H1 (cell line): ENCODE measurements at regions not wholly inside any gene's neighbourhood (a gene's known extent, or its start where the extent isn't known, plus 50 kb on each side); places are given as distances from the start of the nearest gene placed in this dataset.

Source experiments
- CTCF ChIA-PET: fragments of 300-600 bp; sonication (Branson Sonifier 250); formaldehyde crosslinking; loops from one replicate; lab custom pipeline; 2021; ENCODE audit not compliant: partially characterized antibody; lab: Charles Lee
- POLR2A ChIA-PET: fragments of 300-600 bp; sonication (Branson Sonifier 250); formaldehyde crosslinking; loops from one replicate; lab custom pipeline; 2021; ENCODE audit warnings: inconsistent platforms; ENCODE audit not compliant: partially characterized antibody; lab: Charles Lee
- DNase-seq, 2 experiments: peaks; one replicate each; pipeline versions ENCODE4 v3.0.0 to v3.0.0-alpha.2; 2010 to 2022; ENCODE audit warnings: low spot score in 2 of 2, low read depth in 1 of 2, mixed read lengths in 1 of 2
- FAIRE-seq: peaks from 2 replicates; lab custom pipeline; 2011; peaks lifted over from hg19 to GRCh38; lab: Jason Lieb, UNC
- H2AFZ ChIP-seq: 2 replicates; pipeline ENCODE4 v1.8.1; 2012; ENCODE audit warnings: low read length, inconsistent platforms
- H2AK5ac ChIP-seq: 2 replicates; pipeline ENCODE4 v1.6.1; 2013; ENCODE audit warnings: low read depth, low read length
- H2BK120ac ChIP-seq: replicated peaks from 2 replicates; pipeline ENCODE3; 2013; ENCODE audit warnings: low read depth, low read length, inconsistent platforms
- H2BK12ac ChIP-seq: 2 replicates; pipeline ENCODE4 v1.6.1; 2013; ENCODE audit warnings: low read depth, low read length
- H2BK15ac ChIP-seq: 2 replicates; pipeline ENCODE4 v1.6.1; 2013; ENCODE audit warnings: low read length
- H2BK20ac ChIP-seq: 2 replicates; pipeline ENCODE4 v1.6.1; 2013; ENCODE audit warnings: low read length
- H2BK5ac ChIP-seq: 2 replicates; pipeline ENCODE4 v1.6.1; 2013; ENCODE audit warnings: low read depth, low read length
- H3K14ac ChIP-seq: 2 replicates; pipeline ENCODE4 v1.6.1; 2013; ENCODE audit warnings: inconsistent platforms; ENCODE audit not compliant: insufficient read length
- H3K18ac ChIP-seq: 2 replicates; pipeline ENCODE4 v1.6.1; 2013; ENCODE audit warnings: low read length; ENCODE audit errors: extremely low read depth
- H3K23ac ChIP-seq: 2 replicates; pipeline ENCODE4 v1.6.1; 2013; ENCODE audit warnings: inconsistent platforms; ENCODE audit not compliant: insufficient read length
- H3K23me2 ChIP-seq: 2 replicates; pipeline ENCODE4 v1.6.1; 2013; ENCODE audit warnings: low read depth, low read length
- H3K27ac ChIP-seq: 2 replicates; pipeline ENCODE4 v1.6.1; 2011; ENCODE audit warnings: low read depth, low read length, inconsistent platforms
- H3K27me3 ChIP-seq, 4 experiments: replicated peaks in 1 of 4; 1 replicate in 1 of 4; 2 replicates in 3 of 4; pipeline versions ENCODE4 v1.6.1 to v1.8.1; 2011 to 2013; ENCODE audit warnings: low read length in 3 of 4, mild to moderate bottlenecking in 3 of 4, inconsistent platforms in 2 of 4, mixed read lengths in 2 of 4, moderate library complexity in 1 of 4; ENCODE audit not compliant: control insufficient read depth in 3 of 4, insufficient read depth in 3 of 4; ENCODE audit errors: extremely low read depth in 1 of 4
- H3K36me3 ChIP-seq, 4 experiments: 2 replicates each; pipeline versions ENCODE4 v1.6.1 to v1.8.1; 2011 to 2013; ENCODE audit warnings: mild to moderate bottlenecking in 4 of 4, low read length in 3 of 4, moderate library complexity in 2 of 4, control low read depth in 1 of 4, inconsistent platforms in 1 of 4; ENCODE audit not compliant: insufficient read depth in 4 of 4, control insufficient read depth in 2 of 4
- H3K4ac ChIP-seq: replicated peaks from 2 replicates; pipeline ENCODE3; 2013; ENCODE audit warnings: low read length, low read depth, mixed read lengths, inconsistent platforms; ENCODE audit not compliant: insufficient read length
- H3K4me1 ChIP-seq, 4 experiments: replicated peaks in 1 of 4; 1 replicate in 1 of 4; 2 replicates in 3 of 4; pipeline versions ENCODE4 v1.6.1 to v1.8.1; 2011 to 2013; ENCODE audit warnings: low read length in 3 of 4, inconsistent platforms in 2 of 4, mixed read lengths in 1 of 4; ENCODE audit not compliant: insufficient read depth in 4 of 4, control insufficient read depth in 3 of 4
- H3K4me2 ChIP-seq, 2 experiments: 2 replicates each; pipeline versions ENCODE4 v1.6.1 to v1.8.1; 2011 to 2013; ENCODE audit warnings: low read depth in 2 of 2, low read length in 2 of 2, control low read depth in 1 of 2, inconsistent platforms in 1 of 2, mild to moderate bottlenecking in 1 of 2; ENCODE audit not compliant: insufficient read depth in 1 of 2
- H3K4me3 ChIP-seq, 4 experiments: fragments of 200-600, 300-600 bp in 1 of 4; sonication (generic), shearing (Covaris generic), sonication (Bioruptor Twin) in 1 of 4; 2 replicates each; pipeline versions ENCODE4 v1.5.1 to v1.8.1; 2011 to 2016; ENCODE audit warnings: low read length in 4 of 4, low read depth in 3 of 4, control low read depth in 2 of 4, inconsistent platforms in 2 of 4, mild to moderate bottlenecking in 2 of 4, mixed read lengths in 1 of 4, moderate library complexity in 1 of 4; ENCODE audit not compliant: insufficient read depth in 2 of 4; ENCODE audit errors: extremely low read depth in 1 of 4
- H3K56ac ChIP-seq: replicated peaks from 2 replicates; pipeline ENCODE3; 2013; ENCODE audit warnings: low read depth, mild to moderate bottlenecking, mixed read lengths, low read length, inconsistent platforms; ENCODE audit not compliant: insufficient read length
- H3K79me1 ChIP-seq: 2 replicates; pipeline ENCODE4 v1.6.1; 2013; ENCODE audit warnings: low read depth, low read length, control low read depth
- H3K79me2 ChIP-seq, 2 experiments: 2 replicates each; pipeline versions ENCODE4 v1.6.1 to v1.8.1; 2012 to 2013; ENCODE audit warnings: low read length in 2 of 2, mild to moderate bottlenecking in 2 of 2, inconsistent platforms in 1 of 2; ENCODE audit not compliant: insufficient read depth in 2 of 2, control insufficient read depth in 1 of 2
- H3K9ac ChIP-seq, 4 experiments: replicated peaks in 1 of 4; 1 replicate in 1 of 4; 2 replicates in 3 of 4; pipeline versions ENCODE4 v1.6.1 to v1.8.1; 2011 to 2013; ENCODE audit warnings: low read depth in 3 of 4, low read length in 3 of 4, control low read depth in 2 of 4, mild to moderate bottlenecking in 2 of 4, moderate library complexity in 2 of 4, inconsistent platforms in 1 of 4; ENCODE audit errors: extremely low read depth in 1 of 4
- H3K9me3 ChIP-seq, 2 experiments: 2 replicates each; pipeline versions ENCODE4 v1.6.1 to v1.8.1; 2012 to 2013; ENCODE audit warnings: mild to moderate bottlenecking in 2 of 2, moderate library complexity in 2 of 2, control low read depth in 1 of 2, inconsistent platforms in 1 of 2, low read depth in 1 of 2, low read length in 1 of 2, mixed read lengths in 1 of 2; ENCODE audit not compliant: insufficient read depth in 2 of 2
- H4K20me1 ChIP-seq, 2 experiments: replicated peaks in 1 of 2; 2 replicates each; pipeline versions ENCODE3 to v1.8.1; 2011 to 2013; ENCODE audit warnings: inconsistent platforms in 2 of 2, low read length in 2 of 2, mild to moderate bottlenecking in 1 of 2; ENCODE audit not compliant: insufficient read depth in 2 of 2, control insufficient read depth in 1 of 2
- H4K5ac ChIP-seq: 2 replicates; pipeline ENCODE4 v1.6.1; 2013; ENCODE audit warnings: low read length, low read depth, mixed read lengths, inconsistent platforms; ENCODE audit not compliant: insufficient read length
- H4K8ac ChIP-seq: 2 replicates; pipeline ENCODE4 v1.8.0; 2013; ENCODE audit warnings: mild to moderate bottlenecking, moderate library complexity, low read length, inconsistent platforms; ENCODE audit not compliant: insufficient read depth; ENCODE audit errors: extremely low read depth
- H4K91ac ChIP-seq: replicated peaks from 2 replicates; pipeline ENCODE3; 2013; ENCODE audit warnings: low read length, mixed read lengths, inconsistent platforms; ENCODE audit not compliant: insufficient read length
- BACH1 ChIP-seq: IDR thresholded peaks from 2 replicates; pipeline ENCODE4 v1.6.1; 2012; ENCODE audit warnings: low read length, improper control_type of control experiment
- BCL11A ChIP-seq, 2 experiments: IDR thresholded peaks; one replicate each; pipeline ENCODE4 v1.6.1; 2011; ENCODE audit warnings: low read depth in 2 of 2, low read length in 2 of 2, mild to moderate bottlenecking in 2 of 2
- BRCA1 ChIP-seq: IDR thresholded peaks from 2 replicates; pipeline ENCODE4 v1.6.1; 2012; ENCODE audit warnings: low read depth, low read length, improper control_type of control experiment
- CHD1 ChIP-seq: IDR thresholded peaks from 2 replicates; pipeline ENCODE4 v1.6.1; 2012; ENCODE audit warnings: low read depth, low read length, improper control_type of control experiment
- KDM4A ChIP-seq: IDR thresholded peaks from one replicate; pipeline ENCODE4 v1.7.1; 2012; ENCODE audit warnings: low read depth, mild to moderate bottlenecking, moderate library complexity, low read length, inconsistent platforms; ENCODE audit not compliant: severe bottlenecking
- NRF1 ChIP-seq: IDR thresholded peaks from 2 replicates; pipeline ENCODE4 v1.6.1; 2011; ENCODE audit warnings: mild to moderate bottlenecking, low read depth, low read length, improper control_type of control experiment
- PHF8 ChIP-seq: fragments of 200-600 bp; sonication (generic); conservative IDR thresholded peaks from 2 replicates; pipeline ENCODE4 v1.7.1; 2012; ENCODE audit warnings: low read depth, mild to moderate bottlenecking, inconsistent platforms, low read length, moderate library complexity
- POLR2AphosphoS5 ChIP-seq: IDR thresholded peaks from 2 replicates; pipeline ENCODE4 v1.6.1; 2011; ENCODE audit warnings: low read depth, low read length
- POU5F1 ChIP-seq: IDR thresholded peaks from 2 replicates; pipeline ENCODE4 v1.6.1; 2011; ENCODE audit warnings: low read depth, mild to moderate bottlenecking, low read length, moderate library complexity
- SP2 ChIP-seq: IDR thresholded peaks from 2 replicates; pipeline ENCODE4 v1.6.1; 2012; ENCODE audit warnings: mild to moderate bottlenecking, low read length, inconsistent platforms
- SP4 ChIP-seq: IDR thresholded peaks from 2 replicates; pipeline ENCODE4 v1.6.1; 2012; ENCODE audit warnings: low read length, inconsistent platforms
- SUZ12 ChIP-seq: fragments of 200-600 bp; sonication (generic); IDR thresholded peaks from 2 replicates; pipeline ENCODE4 v1.6.1; 2012; ENCODE audit warnings: mild to moderate bottlenecking, inconsistent platforms, low read length, moderate library complexity, mixed read lengths
- TBP ChIP-seq: IDR thresholded peaks from 2 replicates; pipeline ENCODE4 v1.6.1; 2011; ENCODE audit warnings: low read depth, low read length, improper control_type of control experiment
- ZNF274 ChIP-seq: IDR thresholded peaks from 2 replicates; pipeline ENCODE4 v1.7.0; 2012; ENCODE audit warnings: low read length, borderline replicate concordance; ENCODE audit errors: extremely low read depth
- WGBS, 2 experiments: shearing (Covaris generic) in 1 of 2; methylation state at CpG; one replicate each; pipeline versions ENCODE4 v1.1.6 to v1.1.7; 2013 to 2015; ENCODE audit warnings: low lambda C conversion rate in 2 of 2, mixed read lengths in 2 of 2, inconsistent platforms in 1 of 2, low coverage in 1 of 2, missing lambda C conversion rate in 1 of 2; ENCODE audit not compliant: insufficient replicate concordance in 2 of 2, insufficient coverage in 1 of 2, insufficient read length in 1 of 2; ENCODE audit errors: extremely low coverage in 1 of 2, missing lambda C conversion rate in 1 of 2; 5-methylcytosine and 5-hydroxymethylcytosine counted together
- TF ChIP-seq, protein P1 (sequence below): IDR thresholded peaks from 2 replicates; pipeline ENCODE4 v1.6.1; 2012; ENCODE audit warnings: low read length, inconsistent platforms

DNA sequence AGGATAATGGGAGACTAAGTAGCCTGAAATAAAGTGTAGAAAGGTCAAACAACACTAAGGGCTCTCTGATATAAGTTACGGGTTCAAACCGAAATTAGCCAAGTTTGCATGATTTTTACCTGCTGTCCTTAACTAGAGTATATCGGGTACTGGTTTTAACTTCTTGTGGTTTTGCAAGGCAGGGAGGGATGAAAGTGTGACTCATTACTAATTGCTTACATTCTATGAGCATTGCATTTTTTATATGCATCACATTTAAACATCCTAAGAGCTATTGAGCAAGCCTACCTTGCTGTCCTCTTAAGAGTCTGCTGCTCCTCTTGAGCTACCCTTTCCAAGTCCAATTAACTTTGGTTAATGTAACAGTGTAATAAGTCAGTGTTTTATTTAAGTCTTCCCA, 415.4 kb downstream of the SLITRK5 start:
- Histone ChIP-seq H2AFZ (no peak overlapping the region), H3K23ac (no peak overlapping the region), H3K14ac (no peak overlapping the region), H3K23me2 (no peaks in the 10 kb centered on the region), H2BK20ac (no peak overlapping the region), H4K8ac (no peak overlapping the region), H2BK5ac (no peak overlapping the region), H3K9me3 (no peaks in the 10 kb centered on the region), H4K20me1 (no peaks in the 10 kb centered on the region), H3K27me3 (no peaks in the 10 kb centered on the region), H3K79me1 (no peaks in the 10 kb centered on the region), H2BK120ac (no peak overlapping the region), H3K18ac (no peak overlapping the region), H3K9ac (no peak overlapping the region), H2AK5ac (no peak overlapping the region), H4K91ac (no peak overlapping the region), H3K4me2 (no peak overlapping the region), H4K5ac (no peak overlapping the region), H3K27ac (no peak overlapping the region), H3K4ac (no peak overlapping the region), H3K56ac (no peak overlapping the region), H3K79me2 (no peaks in the 10 kb centered on the region), H2BK15ac (no peak overlapping the region), H3K4me3 (no peak overlapping the region), H2BK12ac (no peak overlapping the region), H3K4me1 (no peaks in the 10 kb centered on the region), H3K36me3 (no peaks in the 10 kb centered on the region)
- 96% methylated on average over 3 of the region's 3 CpGs; no CpG with 5 or more reads in 1 of the 2 experiments for WGBS, 2 experiments
- ChIA-PET CTCF (interaction anchor here (2.8 kb wide), 1 partner anchor 18 kb away, joined by 8 read pairs; no protein-coding TSS in a partner anchor), POLR2A (no interaction called here)
- DNase-seq (no peak), FAIRE-seq (no peak)
- TF ChIP-seq BCL11A (IDR thresholded peaks at IDR 0.05; ENCODE audit: low read depth in 2 of 2, low read length in 2 of 2) = no peak
- TF ChIP-seq NRF1 = no peak
- TF ChIP-seq BACH1 = no peak
- TF ChIP-seq SP2 = no peak
- TF ChIP-seq SUZ12 = no peak
- TF ChIP-seq SP4 = no peak
- no peak for TF ChIP-seq TBP
- no peak for TF ChIP-seq POLR2AphosphoS5
- no peak for TF ChIP-seq POU5F1
- no peak for TF ChIP-seq KDM4A
- TF ChIP-seq BRCA1 = no peak
- TF ChIP-seq, protein P1, sequence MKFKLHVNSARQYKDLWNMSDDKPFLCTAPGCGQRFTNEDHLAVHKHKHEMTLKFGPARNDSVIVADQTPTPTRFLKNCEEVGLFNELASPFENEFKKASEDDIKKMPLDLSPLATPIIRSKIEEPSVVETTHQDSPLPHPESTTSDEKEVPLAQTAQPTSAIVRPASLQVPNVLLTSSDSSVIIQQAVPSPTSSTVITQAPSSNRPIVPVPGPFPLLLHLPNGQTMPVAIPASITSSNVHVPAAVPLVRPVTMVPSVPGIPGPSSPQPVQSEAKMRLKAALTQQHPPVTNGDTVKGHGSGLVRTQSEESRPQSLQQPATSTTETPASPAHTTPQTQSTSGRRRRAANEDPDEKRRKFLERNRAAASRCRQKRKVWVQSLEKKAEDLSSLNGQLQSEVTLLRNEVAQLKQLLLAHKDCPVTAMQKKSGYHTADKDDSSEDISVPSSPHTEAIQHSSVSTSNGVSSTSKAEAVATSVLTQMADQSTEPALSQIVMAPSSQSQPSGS = no peak
- no peak for TF ChIP-seq ZNF274
- no peak for TF ChIP-seq PHF8
- TF ChIP-seq CHD1 = no peak
